Activated CD4-positive, alpha-beta memory T cell treated with anti-CD3 and anti-CD28 coated beads for 36 hours (primary cell): ENCODE measurements at regions not wholly inside any gene's neighbourhood (a gene's known extent, or its start where the extent isn't known, plus 50 kb on each side); places are given as distances from the start of the nearest gene placed in this dataset.

Experiments
- CTCF ChIA-PET: fragments of 350-600 bp; sonication (Branson Sonifier 250); formaldehyde crosslinking; loops from one replicate; lab custom pipeline; 2021; ENCODE audit warnings: antibody characterized with exemption, inconsistent platforms; lab: Charles Lee
- POLR2A ChIA-PET: fragments of 350-600 bp; sonication (Branson Sonifier 250); formaldehyde crosslinking; loops from one replicate; lab custom pipeline; 2021; ENCODE audit warnings: antibody characterized with exemption; lab: Charles Lee
- DNase-seq: peaks from one replicate; pipeline ENCODE4 v3.0.0-alpha.2; 2020
- H3K27ac Mint-ChIP-seq: one replicate; pipeline ENCODE4 v1.8.0; 2021; ENCODE audit warnings: mixed read lengths
- H3K27me3 Mint-ChIP-seq: one replicate; pipeline ENCODE4 v1.8.0; 2021; ENCODE audit warnings: mixed read lengths
- H3K36me3 Mint-ChIP-seq: one replicate; pipeline ENCODE4 v1.8.0; 2021; ENCODE audit warnings: mixed read lengths
- H3K4me1 Mint-ChIP-seq: one replicate; pipeline ENCODE4 v1.8.0; 2021; ENCODE audit warnings: low read depth, mixed read lengths
- H3K4me3 Mint-ChIP-seq: one replicate; pipeline ENCODE4 v1.8.0; 2021; ENCODE audit warnings: mild to moderate bottlenecking, mixed read lengths
- H3K9me3 Mint-ChIP-seq: one replicate; pipeline ENCODE4 v1.8.0; 2021; ENCODE audit warnings: mixed read lengths
- intact Hi-C: fragments of 100-400 bp; cut with micrococcal nuclease; formaldehyde crosslinking; loops from one replicate; pipeline ENCODE4 v1.15.1; 2023

DNA sequence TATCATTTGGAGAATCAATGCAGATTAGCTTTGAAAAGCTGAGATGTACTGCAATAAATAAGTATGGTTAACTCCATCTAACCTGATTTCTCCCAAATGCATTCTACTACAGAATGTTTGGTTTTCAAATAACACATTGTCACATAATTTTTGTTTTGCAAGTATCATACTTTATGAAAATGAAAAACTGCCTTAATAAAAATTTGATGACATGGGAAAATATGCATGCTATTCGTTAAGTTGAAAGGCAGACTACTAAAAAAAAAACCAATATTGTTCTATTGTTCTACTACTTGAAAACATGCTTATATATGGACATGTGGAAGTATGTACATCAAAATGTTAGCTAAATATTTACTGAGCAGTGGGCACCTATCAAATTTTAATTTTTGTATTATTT, 668.9 kb downstream of the HTR1A start:
- ChIA-PET POLR2A (no interaction called here), CTCF (no interaction called here)
- intact Hi-C loops = no loop called here
- no peak for DNase-seq
- H3K4me1 Mint-ChIP-seq = no peaks in the 10 kb centered on the region
- H3K36me3 Mint-ChIP-seq = no peaks in the 10 kb centered on the region
- H3K27ac Mint-ChIP-seq = no peak overlapping the region
- no peak overlapping the region for H3K4me3 Mint-ChIP-seq
- H3K9me3 Mint-ChIP-seq = peaks cover 2% of the 10 kb centered on the region
- no peaks in the 10 kb centered on the region for H3K27me3 Mint-ChIP-seq

DNA sequence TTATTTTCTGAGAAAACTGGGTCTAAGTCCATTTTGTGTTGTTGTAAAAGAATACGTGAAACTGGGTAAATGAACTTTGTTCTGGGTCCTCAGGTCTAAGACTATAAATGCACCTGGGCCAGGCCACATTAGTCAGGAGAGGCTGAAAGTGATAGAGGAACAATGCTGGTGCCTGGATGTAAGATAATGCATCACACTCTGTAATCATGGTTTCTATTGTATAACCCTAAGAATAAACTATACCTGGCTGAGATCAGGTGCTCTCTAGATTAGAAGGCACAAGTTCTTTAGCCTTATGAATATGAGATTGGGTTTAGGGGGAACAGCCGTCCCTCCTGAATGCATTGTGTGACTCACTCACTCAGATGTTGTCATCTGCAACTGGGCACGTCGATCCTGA, 675.5 kb downstream of the HTR1A start:
- H3K27ac Mint-ChIP-seq = no peak overlapping the region
- H3K4me3 Mint-ChIP-seq = no peak overlapping the region
- DNase-seq = no peak
- peaks cover 14% of the 10 kb centered on the region for H3K9me3 Mint-ChIP-seq
- intact Hi-C loops = no loop called here
- ChIA-PET POLR2A (no interaction called here), CTCF (no interaction called here)
- H3K4me1 Mint-ChIP-seq = no peaks in the 10 kb centered on the region
- no peaks in the 10 kb centered on the region for H3K27me3 Mint-ChIP-seq
- no peaks in the 10 kb centered on the region for H3K36me3 Mint-ChIP-seq

DNA sequence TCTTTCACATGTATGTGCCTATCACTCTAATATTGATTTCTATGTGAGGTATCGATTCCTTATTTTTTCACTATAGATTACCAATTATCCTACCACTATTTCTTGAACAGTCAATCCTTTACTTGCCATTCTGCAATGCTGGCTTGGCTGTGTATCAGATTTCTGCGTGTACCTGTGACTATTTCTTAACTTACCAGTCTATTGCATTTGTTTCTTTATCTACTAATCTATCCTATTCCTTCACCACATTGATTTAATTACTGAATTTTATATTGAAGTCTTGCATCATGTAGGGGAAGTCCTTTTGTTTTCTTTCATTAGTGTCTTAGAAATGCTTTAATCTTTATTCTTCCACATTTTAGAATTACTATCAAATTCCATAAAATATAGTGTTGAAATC, 684.8 kb downstream of the LRRC70 start:
- Mint-ChIP-seq H3K36me3 (no peaks in the 10 kb centered on the region), H3K9me3 (peaks cover 8% of the 10 kb centered on the region), H3K27ac (no peak overlapping the region), H3K27me3 (no peaks in the 10 kb centered on the region), H3K4me1 (no peaks in the 10 kb centered on the region), H3K4me3 (no peak overlapping the region)
- intact Hi-C loops = no loop called here
- DNase-seq = no peak
- ChIA-PET CTCF (no interaction called here), POLR2A (no interaction called here)

GRCh38 chr5:63262185-63262981, 683.8 kb downstream of the LRRC70 start:
- CTCF ChIA-PET = no interaction called here
- DNase-seq = no peak
- H3K36me3 Mint-ChIP-seq = no peaks in the 10 kb centered on the region
- no peaks in the 10 kb centered on the region for H3K4me1 Mint-ChIP-seq
- H3K9me3 Mint-ChIP-seq = peaks cover 8% of the 10 kb centered on the region
- POLR2A ChIA-PET = no interaction called here
- H3K4me3 Mint-ChIP-seq = no peak overlapping the region
- intact Hi-C loops = no loop called here
- no peaks in the 10 kb centered on the region for H3K27me3 Mint-ChIP-seq
- H3K27ac Mint-ChIP-seq = no peak overlapping the region

DNA sequence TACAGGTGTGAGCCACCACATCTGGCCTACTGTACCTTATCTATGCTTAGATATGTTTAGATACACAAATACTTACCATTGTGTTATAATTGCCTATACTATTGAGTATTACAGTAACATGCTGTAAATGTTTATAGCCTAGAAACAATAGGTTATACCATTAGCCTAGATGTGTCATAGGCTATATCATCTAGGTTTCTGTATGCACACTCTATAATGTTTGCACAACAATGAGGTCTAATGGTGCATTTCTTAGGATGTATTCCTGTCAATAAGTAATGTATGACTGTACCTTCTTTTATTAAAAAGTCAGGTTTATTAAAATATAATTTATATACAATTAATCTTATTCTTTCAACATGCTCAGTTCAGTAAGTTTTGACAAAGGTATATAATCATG, 683.1 kb downstream of the LRRC70 start:
- Mint-ChIP-seq H3K4me1 (no peaks in the 10 kb centered on the region), H3K36me3 (no peaks in the 10 kb centered on the region), H3K27ac (no peak overlapping the region), H3K4me3 (no peak overlapping the region), H3K9me3 (peaks cover 10% of the 10 kb centered on the region), H3K27me3 (no peaks in the 10 kb centered on the region)
- DNase-seq = no peak
- ChIA-PET POLR2A (no interaction called here), CTCF (no interaction called here)
- intact Hi-C loops = no loop called here

DNA sequence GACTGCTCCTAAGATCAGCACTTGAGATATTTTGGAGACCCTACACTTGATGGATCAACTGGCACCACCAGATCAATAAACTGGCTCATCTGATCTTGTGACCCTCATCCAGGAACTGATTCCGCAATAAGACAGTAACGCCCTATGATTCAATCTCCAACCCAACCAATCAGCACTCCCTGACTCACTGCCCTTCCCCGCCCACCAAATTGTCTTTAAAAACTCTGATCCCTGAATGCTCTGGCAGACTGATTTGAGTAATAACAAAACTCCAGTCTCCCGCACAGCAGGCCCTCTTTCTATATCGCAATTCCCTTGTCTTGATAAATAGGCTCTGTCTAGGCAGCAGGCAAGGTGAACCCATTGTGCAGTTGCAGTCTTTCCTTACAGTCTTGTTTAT, 677.0 kb downstream of the LRRC70 start:
- intact Hi-C loops = no loop called here
- no peak for DNase-seq
- ChIA-PET CTCF (no interaction called here), POLR2A (no interaction called here)
- Mint-ChIP-seq H3K4me1 (no peaks in the 10 kb centered on the region), H3K27ac (no peak overlapping the region), H3K4me3 (no peak overlapping the region), H3K36me3 (no peaks in the 10 kb centered on the region), H3K27me3 (no peaks in the 10 kb centered on the region), H3K9me3 (peaks cover 11% of the 10 kb centered on the region)

DNA sequence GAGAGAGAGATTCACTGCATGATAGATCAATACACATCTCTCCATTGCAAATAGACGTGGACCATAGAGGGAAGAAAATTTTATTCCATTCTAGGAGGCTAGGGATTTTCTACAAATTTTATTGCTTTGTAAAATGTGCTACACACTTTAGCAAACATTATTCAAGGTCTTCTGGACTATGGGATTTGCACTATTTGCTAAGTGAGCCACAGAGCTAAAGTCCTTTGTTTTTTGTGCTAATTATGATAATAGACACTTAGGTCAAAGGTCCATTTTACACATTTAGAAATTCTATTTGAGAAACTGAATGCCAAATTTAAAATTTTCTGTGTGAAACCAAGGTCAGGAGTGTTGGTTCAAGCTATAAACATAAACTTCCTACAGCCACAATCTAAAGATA, 672.3 kb downstream of the LRRC70 start:
- no peak overlapping the region for H3K4me3 Mint-ChIP-seq
- no peak overlapping the region for H3K27ac Mint-ChIP-seq
- H3K4me1 Mint-ChIP-seq = no peaks in the 10 kb centered on the region
- ChIA-PET POLR2A (no interaction called here), CTCF (no interaction called here)
- no peaks in the 10 kb centered on the region for H3K36me3 Mint-ChIP-seq
- intact Hi-C loops = no loop called here
- DNase-seq = no peak
- H3K27me3 Mint-ChIP-seq = no peaks in the 10 kb centered on the region
- peaks cover 8% of the 10 kb centered on the region for H3K9me3 Mint-ChIP-seq

- Mint-ChIP-seq H3K27me3 (no peaks in the 10 kb centered on the region), H3K9me3 (peaks cover 2% of the 10 kb centered on the region), H3K27ac (no peak overlapping the region), H3K36me3 (no peaks in the 10 kb centered on the region), H3K4me3 (no peak overlapping the region), H3K4me1 (no peaks in the 10 kb centered on the region)
- ChIA-PET POLR2A (no interaction called here), CTCF (no interaction called here)
- intact Hi-C loops = no loop called here
- no peak for DNase-seq
Observed at GRCh38 chr5:63249960-63250359, 671.3 kb downstream of the LRRC70 start.

GRCh38 chr5:63247651-63248050, 669.0 kb downstream of the LRRC70 start:
- H3K27me3 Mint-ChIP-seq = no peaks in the 10 kb centered on the region
- CTCF ChIA-PET = no interaction called here
- POLR2A ChIA-PET = no interaction called here
- H3K9me3 Mint-ChIP-seq = peaks cover 2% of the 10 kb centered on the region
- no peak overlapping the region for H3K27ac Mint-ChIP-seq
- intact Hi-C loops = no loop called here
- no peaks in the 10 kb centered on the region for H3K36me3 Mint-ChIP-seq
- no peak overlapping the region for H3K4me3 Mint-ChIP-seq
- H3K4me1 Mint-ChIP-seq = no peaks in the 10 kb centered on the region
- no peak for DNase-seq

DNA sequence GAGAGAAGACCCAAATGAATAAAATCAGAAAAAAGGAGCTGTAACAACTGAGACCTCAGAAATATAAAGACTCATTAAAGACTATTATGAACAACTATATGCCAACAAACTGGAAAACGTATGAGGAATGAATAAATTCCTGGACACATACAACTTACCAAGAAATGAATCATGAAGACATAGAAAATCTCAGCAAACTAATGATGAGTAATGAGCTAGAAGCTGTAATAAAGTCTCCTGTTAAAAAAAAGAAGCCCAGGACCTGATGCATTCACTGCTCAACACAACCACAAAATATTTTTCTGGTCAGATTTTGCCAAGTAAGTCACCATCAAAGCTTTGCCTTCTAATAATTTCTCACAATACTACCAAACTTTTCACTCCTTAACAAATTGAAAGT, 666.7 kb downstream of the LRRC70 start:
- H3K27me3 Mint-ChIP-seq = no peaks in the 10 kb centered on the region
- CTCF ChIA-PET = no interaction called here
- intact Hi-C loops = no loop called here

GRCh38 chr5:63240063-63240755, 661.6 kb downstream of the LRRC70 start:
- no peak overlapping the region for H3K27ac Mint-ChIP-seq
- H3K36me3 Mint-ChIP-seq = no peaks in the 10 kb centered on the region
- intact Hi-C loops = no loop called here
- ChIA-PET CTCF (no interaction called here), POLR2A (no interaction called here)
- H3K4me1 Mint-ChIP-seq = no peaks in the 10 kb centered on the region
- H3K4me3 Mint-ChIP-seq = no peak overlapping the region
- no peaks in the 10 kb centered on the region for H3K27me3 Mint-ChIP-seq
- DNase-seq = no peak
- peaks cover 3% of the 10 kb centered on the region for H3K9me3 Mint-ChIP-seq

More for the DNA sequence above, 666.7 kb downstream of the LRRC70 start:
- Mint-ChIP-seq H3K4me3 (no peak overlapping the region), H3K4me1 (no peaks in the 10 kb centered on the region), H3K36me3 (no peaks in the 10 kb centered on the region), H3K27ac (no peak overlapping the region), H3K9me3 (peaks cover under 1% of the 10 kb centered on the region)
- POLR2A ChIA-PET = no interaction called here
- no peak for DNase-seq

- no peaks in the 10 kb centered on the region for H3K4me1 Mint-ChIP-seq
- no peak for DNase-seq
- CTCF ChIA-PET = no interaction called here
- H3K4me3 Mint-ChIP-seq = no peak overlapping the region
- intact Hi-C loops = no loop called here
- H3K9me3 Mint-ChIP-seq = peaks cover under 1% of the 10 kb centered on the region
- no peak overlapping the region for H3K27ac Mint-ChIP-seq
- no peaks in the 10 kb centered on the region for H3K36me3 Mint-ChIP-seq
- no peaks in the 10 kb centered on the region for H3K27me3 Mint-ChIP-seq
- POLR2A ChIA-PET = no interaction called here
Observed at GRCh38 chr5:63233911-63234310, 655.3 kb downstream of the LRRC70 start.

GRCh38 chr5:63233361-63233760, 654.7 kb downstream of the LRRC70 start:
- H3K9me3 Mint-ChIP-seq = no peaks in the 10 kb centered on the region
- no peak overlapping the region for H3K27ac Mint-ChIP-seq
- intact Hi-C loops = no loop called here
- DNase-seq = no peak
- no peaks in the 10 kb centered on the region for H3K36me3 Mint-ChIP-seq
- POLR2A ChIA-PET = no interaction called here
- H3K4me1 Mint-ChIP-seq = no peaks in the 10 kb centered on the region
- CTCF ChIA-PET = no interaction called here
- no peaks in the 10 kb centered on the region for H3K27me3 Mint-ChIP-seq
- H3K4me3 Mint-ChIP-seq = no peak overlapping the region
